ENCODE measurements at regions not wholly inside any gene's neighbourhood (a gene's known extent, or its start where the extent isn't known, plus 50 kb on each side); places are given as distances from the start of the nearest gene placed in this dataset.
"Not testable (repeated sequence)": the region's sequence is repeated elsewhere in the genome, so short reads cannot be mapped to it uniquely, and the experiment has no call there.

DNA sequence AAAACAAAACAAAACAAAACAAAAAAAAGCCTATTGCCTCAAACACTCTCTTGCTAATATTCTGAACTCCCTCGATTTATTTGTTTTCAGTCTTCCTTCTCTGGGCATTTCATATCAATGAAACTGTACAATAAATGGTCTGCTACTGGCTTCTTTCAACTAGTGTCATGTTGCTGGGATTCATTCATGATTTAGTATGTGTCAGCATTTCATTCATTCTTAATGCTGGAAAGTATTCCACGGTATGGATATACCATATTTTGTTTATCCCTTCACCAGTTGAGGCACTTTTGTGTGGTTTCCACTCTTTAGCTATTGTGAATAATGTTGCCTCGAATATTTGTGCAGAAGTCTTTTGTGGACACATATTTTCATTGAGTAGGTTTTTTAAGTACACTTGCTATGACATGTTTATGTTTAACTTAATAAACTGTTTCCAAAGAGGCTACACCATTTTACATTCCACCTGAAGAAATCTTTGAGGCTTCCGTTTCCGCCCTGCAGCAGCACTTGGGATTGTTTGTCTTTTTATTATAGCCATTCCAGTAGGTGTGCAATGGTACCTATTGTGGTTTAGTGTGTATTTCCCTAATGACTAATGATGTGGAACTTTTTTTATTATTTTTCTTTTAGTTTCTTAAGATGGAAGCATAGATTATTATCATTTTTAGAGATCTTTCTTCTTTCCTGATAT, 543.6 kb upstream of the SOX11 start:
- no peak for DNase-seq (ENCODE audit: low spot score)

DNA sequence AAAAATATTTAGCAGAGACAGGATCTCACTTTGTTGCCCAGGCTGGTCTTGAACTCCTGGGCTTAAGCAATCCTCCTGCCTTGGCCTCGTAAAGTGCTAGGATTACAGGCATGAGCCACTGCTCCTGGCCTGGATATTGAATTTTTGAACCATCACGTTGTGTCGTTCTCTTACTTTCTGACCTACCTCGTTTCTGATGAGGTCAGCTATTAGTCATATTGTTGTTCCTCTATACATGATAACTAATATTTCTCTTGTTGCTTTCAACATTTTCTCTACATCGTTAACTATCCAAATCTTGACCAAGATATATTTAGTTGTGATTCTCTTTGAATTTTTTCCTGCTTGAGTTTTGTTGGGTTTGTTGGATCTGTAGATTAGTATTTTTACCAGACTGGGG, 541.3 kb upstream of the SOX11 start:
- no peak for DNase-seq (ENCODE audit: low spot score)

DNA sequence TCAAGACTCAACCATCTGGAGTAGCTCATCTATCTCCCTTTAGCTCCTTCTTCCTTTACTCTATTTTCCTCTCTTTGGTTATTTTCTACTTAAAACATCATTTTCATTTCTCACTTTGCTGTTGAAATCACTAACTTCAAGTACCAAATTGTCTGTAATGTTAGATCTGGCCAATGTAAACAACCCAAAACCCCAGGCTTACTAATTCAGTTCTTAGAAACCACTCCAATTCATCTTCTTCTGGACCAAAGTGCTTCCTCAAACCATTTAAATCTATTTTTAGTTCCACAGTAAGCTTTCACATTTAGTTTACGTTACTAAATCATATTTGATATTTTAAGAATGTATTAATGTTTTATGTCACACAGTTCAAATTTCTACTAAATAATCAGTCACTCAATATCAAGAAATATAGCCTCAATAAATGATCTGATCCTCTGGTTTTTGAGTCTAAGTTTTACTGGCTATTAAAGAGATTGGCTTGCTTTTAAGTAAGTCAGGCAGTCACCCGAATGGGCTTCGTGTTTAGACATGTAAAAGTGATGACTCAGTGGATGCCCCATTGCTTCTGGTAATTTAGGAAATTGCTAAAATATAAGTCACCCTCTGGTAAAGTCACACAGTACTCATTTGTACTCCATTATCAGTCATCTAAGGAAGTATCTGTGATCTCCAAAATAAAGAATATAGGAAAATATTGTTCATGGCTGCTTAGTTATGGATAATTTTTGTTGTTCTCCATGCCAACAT, 527.2 kb upstream of the SOX11 start:
- DNase-seq (ENCODE audit: low spot score): no peak

DNA sequence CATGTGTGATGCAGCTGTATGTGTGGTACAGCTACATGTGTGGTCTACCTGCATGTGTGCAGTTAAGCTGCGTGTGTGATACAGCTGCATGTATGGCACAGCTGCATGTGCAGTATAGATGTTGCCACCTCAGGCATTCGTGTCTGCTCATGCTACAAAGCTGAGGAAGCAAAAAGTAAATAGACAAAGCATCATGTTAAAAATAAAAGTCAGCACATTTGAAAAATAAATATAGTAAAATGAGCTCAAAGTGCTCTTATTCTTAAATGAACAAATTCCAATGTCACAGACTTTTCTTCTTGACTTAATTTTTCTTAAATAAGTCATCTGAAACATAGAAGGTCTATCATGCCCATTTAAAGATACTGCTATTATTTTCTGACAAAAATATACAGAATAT, 519.3 kb upstream of the SOX11 start:
- no peak for DNase-seq (ENCODE audit: low spot score)

DNA sequence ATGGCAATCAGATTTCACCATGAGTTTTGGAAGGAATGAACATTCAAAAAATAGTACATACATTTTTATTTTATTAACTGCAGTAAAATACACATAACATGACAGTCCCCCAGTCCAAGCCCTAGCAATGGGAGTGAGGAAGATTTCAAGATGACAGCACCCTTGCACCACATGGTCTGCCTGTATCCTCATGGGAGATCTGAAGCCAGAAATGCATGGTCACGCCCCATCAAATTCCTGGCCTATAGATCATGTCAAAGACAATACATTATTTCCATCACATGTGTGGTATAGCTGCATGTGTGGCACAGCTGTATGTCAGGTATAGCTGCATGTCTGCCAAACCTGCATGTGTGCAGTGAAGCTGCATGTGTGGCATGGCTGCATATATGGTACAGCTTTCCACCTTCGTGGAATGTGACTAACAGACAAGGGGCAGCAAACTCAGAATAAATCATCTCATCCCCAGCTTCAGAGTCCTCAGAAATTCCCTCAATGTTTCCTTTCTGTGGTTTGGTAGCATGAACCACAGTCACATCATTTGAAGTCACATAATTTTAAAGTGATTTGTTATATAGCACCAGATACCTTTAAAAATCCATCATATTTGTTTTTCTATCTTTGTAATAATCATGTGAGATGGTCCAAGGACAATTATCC, 518.2 kb upstream of the SOX11 start:
- DNase-seq (ENCODE audit: low spot score): no peak

DNA sequence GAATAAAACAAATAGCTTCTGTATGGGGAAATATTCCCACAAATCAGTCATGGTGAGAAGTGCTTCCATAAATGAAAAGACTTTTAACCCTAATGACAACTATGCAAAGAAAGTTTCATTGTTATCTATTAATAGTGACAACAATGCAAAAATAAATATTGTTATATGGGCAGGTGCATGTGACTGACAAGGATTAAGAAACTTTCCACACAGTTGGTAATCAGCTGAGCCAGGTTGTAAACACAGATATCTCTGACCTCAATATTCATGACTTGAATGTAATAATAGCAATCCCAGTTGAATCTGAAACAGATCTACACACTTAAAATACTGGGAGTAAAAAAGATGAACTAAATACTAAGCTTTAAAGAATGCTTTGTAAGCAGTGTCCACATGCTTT, 517.0 kb upstream of the SOX11 start:
- no peak for DNase-seq (ENCODE audit: low spot score)

DNA sequence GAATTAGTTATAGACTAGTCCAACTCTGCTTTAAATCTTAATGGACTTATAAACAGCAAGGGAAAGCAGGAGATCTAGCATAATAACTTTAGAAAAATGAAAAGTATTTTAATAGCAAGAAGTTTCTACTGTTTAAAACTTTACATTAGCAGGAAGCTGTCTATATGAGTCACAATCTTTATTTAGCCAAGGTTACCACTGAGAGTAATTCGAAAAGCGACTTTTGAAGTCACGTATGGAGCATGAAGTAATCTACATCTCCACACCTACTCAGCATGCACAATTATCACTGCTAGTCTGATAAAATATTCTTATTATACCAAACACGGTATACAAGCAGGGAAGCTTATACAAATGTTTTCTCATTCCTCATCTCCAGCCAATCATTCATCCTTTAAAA, 515.4 kb upstream of the SOX11 start:
- no peak for DNase-seq (ENCODE audit: low spot score)

DNA sequence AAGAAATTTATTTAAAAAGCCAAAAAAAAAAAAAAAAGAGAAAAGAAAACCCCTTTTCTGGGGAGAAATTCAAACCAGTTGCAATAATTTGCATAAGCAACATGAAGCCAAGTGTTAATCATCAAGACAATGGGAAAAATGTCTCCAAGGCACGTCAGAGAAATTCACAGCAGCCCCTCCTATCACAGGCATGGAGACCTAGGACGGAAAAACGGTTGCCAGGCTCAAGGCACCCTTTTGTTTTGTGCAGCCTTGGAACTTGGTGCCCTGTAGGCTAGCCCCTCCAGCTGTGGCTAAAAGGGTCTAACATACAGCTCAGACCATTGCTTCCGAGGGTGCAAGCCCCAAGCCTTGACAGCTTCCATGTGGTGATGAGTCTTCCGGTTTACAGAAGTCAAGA, 509.2 kb upstream of the SOX11 start:
- DNase-seq (ENCODE audit: low spot score): no peak

DNA sequence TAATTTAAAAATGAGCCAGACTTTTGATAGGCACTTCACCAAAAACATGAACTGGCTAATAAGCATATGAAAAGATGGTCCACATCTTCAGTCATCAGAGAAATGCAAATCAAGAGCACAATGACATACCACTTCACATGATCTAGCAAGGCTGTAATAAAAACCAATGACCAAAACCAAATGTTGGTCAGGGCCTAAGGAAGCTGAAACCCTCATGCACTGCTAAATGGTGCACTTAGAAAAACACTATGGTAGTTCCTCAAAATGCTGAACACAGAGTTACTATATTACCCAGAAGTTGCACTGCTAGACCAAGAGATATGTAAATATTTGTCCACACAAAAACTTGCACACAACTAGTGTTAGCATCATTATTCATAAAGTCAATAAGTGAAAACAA, 504.9 kb upstream of the SOX11 start:
- DNase-seq (ENCODE audit: low spot score): no peak

DNA sequence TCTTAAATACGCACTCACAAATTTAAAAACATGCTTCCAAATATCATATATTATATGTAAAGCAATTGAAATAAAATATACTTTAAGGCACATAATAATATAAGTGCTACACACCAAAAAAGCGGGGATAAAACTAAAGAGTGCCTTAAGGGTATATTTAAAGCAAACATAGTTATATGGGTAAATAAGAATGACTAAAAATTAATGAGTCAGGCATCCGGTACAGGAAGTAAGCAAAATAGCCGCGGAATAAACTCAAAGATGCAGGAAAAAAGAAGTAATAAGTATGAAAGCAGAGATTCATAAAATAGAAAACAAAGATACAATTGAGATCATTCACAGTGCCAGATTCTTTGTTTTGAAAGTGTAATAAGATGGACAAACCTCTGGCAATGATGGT, 503.5 kb upstream of the SOX11 start:
- no peak for DNase-seq (ENCODE audit: low spot score)

DNA sequence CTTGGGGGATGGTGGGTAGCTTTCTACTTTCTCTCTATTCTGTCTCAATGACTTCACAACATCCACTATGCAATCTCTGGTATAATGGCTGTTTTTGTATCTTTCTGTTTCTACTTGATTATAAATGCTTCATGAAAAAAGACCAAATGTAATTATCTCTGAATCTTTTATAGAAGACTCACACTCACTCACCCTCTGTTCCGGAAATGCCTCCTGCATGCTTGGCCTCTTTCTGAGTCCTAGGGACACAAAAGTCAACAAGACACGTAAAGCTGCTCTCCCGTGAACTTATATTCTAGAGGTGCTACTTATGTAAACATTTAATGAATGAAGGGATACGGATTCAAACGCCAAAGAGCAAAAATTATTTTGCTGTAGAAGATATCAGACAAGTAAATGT, 502.2 kb upstream of the SOX11 start:
- DNase-seq (ENCODE audit: low spot score): no peak

DNA sequence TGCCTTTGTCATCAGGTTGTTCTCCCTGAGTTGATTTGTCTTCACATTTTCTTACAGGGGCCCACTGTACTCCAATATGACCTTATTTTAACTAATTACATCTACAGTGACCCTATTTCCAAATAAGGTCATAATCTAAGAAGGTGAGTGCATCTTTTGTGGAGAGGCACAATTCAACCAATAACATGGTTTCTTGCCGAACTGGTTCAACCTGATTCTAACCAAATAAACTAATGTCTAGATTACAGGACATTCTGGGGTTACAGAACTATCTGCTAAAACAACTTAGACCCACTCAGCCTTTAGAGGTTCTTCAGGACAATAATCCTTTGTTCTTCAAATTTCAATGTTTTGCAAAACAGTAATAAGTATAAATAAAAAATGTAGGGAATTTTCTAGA, 496.5 kb upstream of the SOX11 start:
- DNase-seq (ENCODE audit: low spot score): no peak

DNA sequence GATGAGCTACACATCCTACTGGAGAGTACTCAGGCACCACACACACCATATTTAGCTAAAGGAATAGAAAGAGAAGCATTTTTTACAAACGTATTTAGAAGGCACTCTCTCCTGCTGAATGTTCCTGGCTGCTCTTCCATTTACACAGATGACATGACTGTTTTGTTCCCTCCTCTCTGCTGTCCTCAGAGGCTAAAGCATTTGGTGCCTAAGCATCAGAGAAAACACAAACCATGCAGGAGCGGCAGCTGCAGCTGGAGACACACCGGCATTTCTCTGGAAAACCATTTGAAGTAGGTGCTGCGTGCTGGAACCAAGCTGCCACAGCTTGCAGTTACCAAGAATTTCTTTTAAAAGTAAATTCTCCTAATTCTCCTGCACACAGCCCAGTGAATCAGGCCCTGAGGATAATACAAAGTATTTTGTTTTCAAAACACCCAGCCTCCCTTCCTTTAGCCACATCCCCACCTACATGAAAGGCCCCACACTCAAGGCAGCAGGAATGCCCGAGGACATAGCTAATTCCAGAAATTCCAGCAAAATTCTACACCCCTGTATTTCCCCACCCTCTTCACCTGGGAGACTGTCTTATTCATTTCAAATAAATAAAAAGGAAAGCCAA, 488.9 kb upstream of the SOX11 start:
- no peak for DNase-seq (ENCODE audit: low spot score)

DNA sequence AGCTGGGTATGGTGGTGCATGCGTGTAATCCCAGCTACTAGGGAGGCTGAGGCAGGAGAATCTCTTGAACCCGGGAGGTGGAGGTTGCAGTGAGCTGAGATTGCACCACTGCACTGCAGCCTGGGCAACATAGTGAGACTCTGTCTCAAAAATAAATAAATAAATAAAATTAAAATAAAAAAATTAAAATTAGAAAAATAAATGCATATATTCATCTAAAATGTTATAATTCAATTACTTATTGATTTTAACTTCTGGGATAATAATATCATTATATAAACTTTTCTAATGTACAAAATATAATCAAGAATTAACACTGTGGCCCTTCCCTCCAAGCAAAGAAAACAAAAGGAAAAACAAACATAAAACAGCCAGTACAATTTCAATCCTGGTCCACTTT, 485.4 kb upstream of the SOX11 start:
- not testable (repeated sequence) for DNase-seq (ENCODE audit: low spot score)

DNA sequence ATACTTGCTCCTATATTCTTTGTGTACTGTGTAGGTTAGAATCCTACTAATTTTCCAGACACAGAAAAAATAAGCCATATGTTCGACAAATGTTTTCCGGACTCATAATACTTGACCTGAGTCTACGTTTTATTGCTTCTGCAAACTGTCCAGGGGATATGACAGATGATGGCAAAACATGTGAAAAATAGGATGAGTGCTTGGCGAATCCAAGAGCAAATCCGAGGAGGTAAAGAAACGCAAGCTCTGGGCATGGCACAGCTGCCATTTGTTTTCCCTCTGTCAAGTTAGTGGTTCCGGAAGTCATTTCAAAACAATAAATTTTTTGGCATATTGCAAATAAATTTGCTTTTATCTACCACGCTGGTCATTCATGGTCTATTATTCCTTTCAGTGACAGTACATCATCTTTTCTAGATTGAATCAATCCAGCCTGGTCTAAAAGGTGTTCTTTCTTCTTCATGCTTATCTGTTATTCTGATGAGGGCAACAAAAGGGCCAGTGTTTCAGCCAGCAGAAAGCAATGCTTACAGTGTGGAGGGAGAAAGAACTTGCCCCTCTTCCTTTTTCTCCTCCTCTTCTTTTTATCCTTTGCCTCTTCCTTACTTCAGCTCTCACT, 476.1 kb upstream of the SOX11 start:
- DNase-seq (ENCODE audit: low spot score): no peak

DNA sequence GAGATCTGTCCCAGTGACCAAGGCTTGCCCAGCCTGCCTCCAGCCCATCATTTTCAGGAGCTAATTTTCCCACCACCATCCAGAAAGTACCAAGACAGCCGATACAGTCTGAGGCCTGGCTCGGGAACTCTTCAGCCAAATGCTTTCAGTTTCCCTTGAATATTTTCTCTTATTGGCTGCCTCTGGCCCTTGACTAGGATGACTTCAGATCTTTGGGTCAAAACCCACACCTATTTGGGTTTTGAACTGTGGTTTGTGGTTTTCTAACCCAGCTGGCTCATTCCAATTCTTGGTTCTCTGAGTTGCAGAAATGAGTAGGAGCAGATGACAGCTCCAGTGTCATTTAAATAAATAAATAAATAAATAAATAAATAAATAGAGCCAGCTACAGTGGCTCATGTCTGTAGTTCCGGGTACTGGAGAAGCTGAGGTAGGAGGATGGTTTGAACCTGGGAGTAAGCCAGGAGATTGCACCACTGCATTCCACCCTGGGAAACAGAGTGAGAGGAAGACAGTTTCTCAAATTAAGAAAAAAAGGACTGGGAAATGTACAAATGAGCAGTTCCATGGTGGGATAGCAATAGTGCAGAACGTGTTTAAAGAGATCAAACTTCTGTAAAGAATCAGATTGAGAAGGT, 465.0 kb upstream of the SOX11 start:
- no peak for DNase-seq (ENCODE audit: low spot score)

DNA sequence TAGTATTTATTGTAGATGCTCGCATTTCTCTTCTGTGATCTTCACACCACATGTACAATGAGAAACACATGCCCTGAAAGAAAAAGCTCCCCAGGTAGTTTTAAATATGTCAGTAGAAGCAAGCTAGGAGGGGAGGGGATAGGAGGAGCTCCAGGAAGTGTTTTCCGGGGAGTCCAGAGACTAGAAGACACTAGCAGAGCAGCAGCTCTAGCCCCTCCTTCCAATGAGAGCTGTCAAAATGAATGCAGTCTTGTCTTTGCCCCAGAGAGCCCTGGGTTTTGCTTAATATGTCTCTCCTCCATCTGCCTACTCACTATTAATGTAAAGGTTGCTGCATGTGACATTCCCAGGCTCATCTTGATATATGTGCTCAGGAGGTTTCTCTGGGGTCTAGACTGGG, 462.6 kb upstream of the SOX11 start:
- DNase-seq (ENCODE audit: low spot score): no peak

DNA sequence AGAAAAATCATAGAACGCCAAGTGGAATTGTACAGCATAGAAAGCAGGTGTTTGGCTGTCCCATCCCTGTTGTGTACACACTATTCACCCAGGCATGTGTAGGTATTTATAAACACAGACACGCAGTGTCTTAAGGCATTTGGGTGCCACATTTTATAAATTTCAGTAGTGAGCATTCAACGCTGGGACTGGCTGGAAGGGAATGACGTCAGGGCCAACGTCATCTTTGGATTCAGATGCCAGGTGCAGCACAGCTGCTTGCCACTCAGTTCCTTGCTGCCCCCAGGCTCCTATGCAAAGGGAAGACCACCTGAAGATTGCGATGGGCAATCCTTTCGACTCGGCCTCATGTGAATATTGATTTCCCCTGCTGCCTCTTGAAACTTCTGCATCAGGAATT, 461.7 kb upstream of the SOX11 start:
- DNase-seq (ENCODE audit: low spot score): no peak

DNA sequence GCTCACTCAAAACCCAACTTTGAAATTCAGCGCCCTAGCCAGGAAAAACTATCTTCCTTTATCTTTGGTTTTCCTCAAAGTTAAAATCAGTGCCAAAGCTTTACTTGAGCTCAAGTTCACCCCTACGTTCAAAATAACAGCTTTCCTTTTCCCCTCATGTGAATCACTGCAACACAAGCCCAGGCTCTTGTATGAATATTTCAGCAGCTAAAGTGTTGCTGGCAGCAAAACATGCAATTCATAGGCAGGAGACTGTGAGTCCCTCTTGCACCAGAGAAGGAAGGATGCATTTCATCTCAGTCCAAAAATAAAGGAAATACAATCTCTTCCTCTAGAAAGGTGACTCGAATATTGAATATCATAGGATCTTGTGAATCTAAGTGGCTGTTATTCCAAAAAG, 461.3 kb upstream of the SOX11 start:
- no peak for DNase-seq (ENCODE audit: low spot score)

DNA sequence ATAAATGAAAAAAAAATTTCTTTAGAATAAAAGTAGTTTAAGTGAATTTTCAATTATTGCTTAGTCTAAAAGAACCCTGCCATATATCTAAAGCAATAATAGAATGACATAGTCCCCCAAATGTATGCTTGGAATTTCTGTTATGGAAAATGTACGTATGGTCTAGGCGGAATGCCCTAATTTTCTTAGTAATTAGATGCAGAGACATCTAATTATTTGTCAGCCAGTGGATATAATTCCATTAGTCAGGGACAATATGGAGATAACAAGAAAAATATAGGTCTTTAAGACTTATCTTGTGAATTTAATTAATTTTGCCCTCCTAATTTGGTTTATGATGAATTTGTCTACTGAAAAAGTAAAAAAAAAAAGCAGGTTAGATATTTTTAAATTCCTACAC, 460.9 kb upstream of the SOX11 start:
- no peak for DNase-seq (ENCODE audit: low spot score)

DNA sequence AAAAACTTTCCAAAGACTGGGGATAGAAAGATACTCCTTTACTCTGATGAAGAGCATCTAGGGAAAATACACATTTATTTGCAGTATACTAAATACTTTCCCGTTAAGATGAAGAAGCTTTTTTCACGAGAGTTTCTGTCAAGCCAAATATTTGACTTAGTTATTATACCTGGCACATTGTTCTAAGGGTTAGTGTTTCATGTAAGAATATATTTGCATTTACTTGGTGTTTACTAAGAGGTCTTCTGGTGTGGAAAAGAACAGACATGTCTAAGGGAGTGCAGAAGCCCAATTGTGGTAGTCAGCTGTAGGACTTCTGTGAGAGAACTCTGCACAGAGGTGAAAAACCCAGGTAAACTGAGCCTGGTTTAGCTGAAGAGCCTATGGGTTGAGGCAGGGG, 457.6 kb upstream of the SOX11 start:
- no peak for DNase-seq (ENCODE audit: low spot score)

DNA sequence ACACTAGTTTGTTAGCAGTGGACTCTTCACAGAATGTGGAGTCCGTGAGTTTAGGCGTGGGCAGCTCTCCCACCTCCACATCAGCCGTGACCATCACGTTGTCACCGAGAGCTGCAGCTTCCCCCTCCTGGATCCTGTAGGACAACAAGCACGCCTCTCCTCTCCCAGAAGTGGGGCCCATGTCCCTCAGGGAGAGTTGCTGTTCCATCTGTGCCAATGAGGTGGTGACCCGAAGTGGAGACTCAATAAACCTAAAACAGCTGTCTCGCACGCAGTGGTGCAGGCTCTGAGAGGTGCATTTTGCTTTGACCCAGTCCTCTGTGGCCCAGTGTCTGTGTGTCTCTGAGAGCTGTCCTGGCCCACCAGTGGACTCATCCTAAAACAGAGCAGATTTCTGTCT, 456.5 kb upstream of the SOX11 start:
- DNase-seq (ENCODE audit: low spot score): no peak
